Osteocyte (in vitro differentiated cells): ENCODE measurements at regions not wholly inside any gene's neighbourhood (a gene's known extent, or its start where the extent isn't known, plus 50 kb on each side); places are given as distances from the start of the nearest gene placed in this dataset.

Source experiments
- DNase-seq: peaks from one replicate; pipeline ENCODE4 v3.0.0; 2021; ENCODE audit warnings: mixed read lengths; ENCODE audit not compliant: unreplicated experiment; ENCODE audit errors: extremely low spot score
- H3K27ac Mint-ChIP-seq: one replicate; pipeline ENCODE4 v1.8.0; 2021; ENCODE audit warnings: mild to moderate bottlenecking, mixed read lengths; ENCODE audit not compliant: unreplicated experiment
- H3K27me3 Mint-ChIP-seq: one replicate; pipeline ENCODE4 v1.8.0; 2021; ENCODE audit warnings: mixed read lengths; ENCODE audit not compliant: unreplicated experiment
- H3K36me3 Mint-ChIP-seq: one replicate; pipeline ENCODE4 v1.8.0; 2021; ENCODE audit warnings: mixed read lengths; ENCODE audit not compliant: unreplicated experiment
- H3K4me1 Mint-ChIP-seq: one replicate; pipeline ENCODE4 v1.8.0; 2021; ENCODE audit warnings: mixed read lengths; ENCODE audit not compliant: unreplicated experiment
- H3K4me3 Mint-ChIP-seq: one replicate; pipeline ENCODE4 v1.8.0; 2021; ENCODE audit warnings: mild to moderate bottlenecking, moderate library complexity, mixed read lengths; ENCODE audit not compliant: unreplicated experiment
- H3K9me3 Mint-ChIP-seq: one replicate; pipeline ENCODE4 v1.8.0; 2021; ENCODE audit warnings: mixed read lengths; ENCODE audit not compliant: unreplicated experiment
- TF ChIP-seq, protein P1 (sequence below): fragments of 200-600 bp; sonication (generic); IDR thresholded peaks from 2 replicates; pipeline ENCODE4 v1.5.0; 2021; ENCODE audit warnings: antibody characterized with exemption, mild to moderate bottlenecking, moderate library complexity

DNA sequence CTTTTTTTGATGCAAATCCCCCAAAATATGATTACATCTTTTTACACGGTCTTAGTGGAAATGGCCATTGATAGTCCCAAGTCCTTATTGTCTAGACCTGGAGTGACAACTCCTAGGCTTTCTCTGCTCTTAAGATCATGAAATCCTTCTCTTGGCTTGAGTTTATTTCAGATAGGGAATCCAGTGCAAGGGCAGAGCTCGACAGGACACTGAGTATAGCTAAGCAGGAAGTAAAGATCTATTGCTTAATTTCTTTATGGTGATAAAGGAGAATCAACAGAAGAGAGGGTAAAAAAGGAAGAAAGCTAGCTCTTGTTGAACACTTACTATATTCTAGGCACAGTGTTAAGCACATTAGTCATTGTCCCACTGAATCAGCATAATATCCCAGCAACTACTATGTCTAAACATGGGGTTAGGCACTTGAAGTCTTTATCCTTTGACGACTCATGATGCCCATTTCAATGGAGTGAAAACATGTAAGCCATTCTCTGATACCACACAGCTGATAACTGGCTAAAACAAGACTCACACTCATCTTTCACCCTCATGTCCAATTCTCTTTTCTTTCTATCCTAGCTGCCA lies 74.1 kb upstream of the LRATD1 start:
- DNase-seq, result no peak
- no peaks in the 10 kb centered on the region for H3K36me3 Mint-ChIP-seq
- no peaks in the 10 kb centered on the region for H3K27me3 Mint-ChIP-seq
- peaks cover 9% of the 10 kb centered on the region for H3K9me3 Mint-ChIP-seq
- H3K27ac Mint-ChIP-seq, result no peak overlapping the region
- no peaks in the 10 kb centered on the region for H3K4me1 Mint-ChIP-seq
- no peak overlapping the region for H3K4me3 Mint-ChIP-seq
- TF ChIP-seq, protein P1, sequence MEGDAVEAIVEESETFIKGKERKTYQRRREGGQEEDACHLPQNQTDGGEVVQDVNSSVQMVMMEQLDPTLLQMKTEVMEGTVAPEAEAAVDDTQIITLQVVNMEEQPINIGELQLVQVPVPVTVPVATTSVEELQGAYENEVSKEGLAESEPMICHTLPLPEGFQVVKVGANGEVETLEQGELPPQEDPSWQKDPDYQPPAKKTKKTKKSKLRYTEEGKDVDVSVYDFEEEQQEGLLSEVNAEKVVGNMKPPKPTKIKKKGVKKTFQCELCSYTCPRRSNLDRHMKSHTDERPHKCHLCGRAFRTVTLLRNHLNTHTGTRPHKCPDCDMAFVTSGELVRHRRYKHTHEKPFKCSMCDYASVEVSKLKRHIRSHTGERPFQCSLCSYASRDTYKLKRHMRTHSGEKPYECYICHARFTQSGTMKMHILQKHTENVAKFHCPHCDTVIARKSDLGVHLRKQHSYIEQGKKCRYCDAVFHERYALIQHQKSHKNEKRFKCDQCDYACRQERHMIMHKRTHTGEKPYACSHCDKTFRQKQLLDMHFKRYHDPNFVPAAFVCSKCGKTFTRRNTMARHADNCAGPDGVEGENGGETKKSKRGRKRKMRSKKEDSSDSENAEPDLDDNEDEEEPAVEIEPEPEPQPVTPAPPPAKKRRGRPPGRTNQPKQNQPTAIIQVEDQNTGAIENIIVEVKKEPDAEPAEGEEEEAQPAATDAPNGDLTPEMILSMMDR, result no peak

DNA sequence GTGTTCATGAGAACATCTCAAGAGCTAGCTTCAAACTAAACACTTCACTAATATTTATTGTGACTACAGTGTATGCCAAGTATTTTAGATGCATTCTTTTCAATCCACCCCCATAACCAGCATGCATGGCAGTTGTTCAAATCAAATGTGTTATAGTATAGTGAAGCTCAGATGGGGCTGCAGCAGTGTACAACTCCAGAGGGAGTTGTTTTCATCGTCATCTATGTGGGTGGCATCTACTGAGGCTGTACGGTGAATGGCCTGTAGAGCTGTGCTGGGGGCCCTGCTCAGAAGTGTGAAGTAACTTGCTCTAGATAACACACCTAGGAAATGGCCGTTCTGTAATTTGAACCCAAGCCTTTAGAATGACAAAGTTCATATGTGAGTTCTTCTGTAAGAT lies 71.8 kb upstream of the LRATD1 start:
- TF ChIP-seq, protein P1, result no peak
- no peaks in the 10 kb centered on the region for H3K36me3 Mint-ChIP-seq
- no peaks in the 10 kb centered on the region for H3K27me3 Mint-ChIP-seq
- H3K4me3 Mint-ChIP-seq, result no peak overlapping the region
- H3K9me3 Mint-ChIP-seq, result peaks cover 9% of the 10 kb centered on the region
- H3K27ac Mint-ChIP-seq, result no peak overlapping the region
- no peak for DNase-seq
- H3K4me1 Mint-ChIP-seq, result no peaks in the 10 kb centered on the region

DNA sequence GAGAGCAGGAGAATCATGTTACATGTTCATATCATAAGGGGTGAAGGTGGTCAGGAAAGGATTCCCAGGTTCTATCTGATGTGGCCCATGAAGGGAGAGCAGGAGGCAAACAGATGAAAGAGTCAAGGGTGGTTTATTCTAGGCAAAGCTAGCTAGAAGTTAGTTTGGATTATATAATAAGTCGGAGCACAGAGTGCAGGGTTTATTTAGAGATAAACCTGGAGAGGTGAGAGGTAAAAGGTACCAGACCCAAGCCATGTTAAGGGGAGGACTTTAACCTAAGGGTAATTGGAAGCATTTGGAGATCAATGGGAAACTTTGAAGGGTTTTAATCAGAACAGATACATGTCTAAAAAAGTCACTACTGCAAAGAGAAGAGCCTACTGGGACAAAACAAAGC lies 69.2 kb upstream of the LRATD1 start:
- no peaks in the 10 kb centered on the region for H3K36me3 Mint-ChIP-seq
- DNase-seq, result no peak
- no peaks in the 10 kb centered on the region for H3K4me1 Mint-ChIP-seq
- TF ChIP-seq, protein P1, result no peak
- H3K27me3 Mint-ChIP-seq, result no peaks in the 10 kb centered on the region
- H3K27ac Mint-ChIP-seq, result no peak overlapping the region
- H3K4me3 Mint-ChIP-seq, result no peak overlapping the region
- H3K9me3 Mint-ChIP-seq, result peaks cover 12% of the 10 kb centered on the region

DNA sequence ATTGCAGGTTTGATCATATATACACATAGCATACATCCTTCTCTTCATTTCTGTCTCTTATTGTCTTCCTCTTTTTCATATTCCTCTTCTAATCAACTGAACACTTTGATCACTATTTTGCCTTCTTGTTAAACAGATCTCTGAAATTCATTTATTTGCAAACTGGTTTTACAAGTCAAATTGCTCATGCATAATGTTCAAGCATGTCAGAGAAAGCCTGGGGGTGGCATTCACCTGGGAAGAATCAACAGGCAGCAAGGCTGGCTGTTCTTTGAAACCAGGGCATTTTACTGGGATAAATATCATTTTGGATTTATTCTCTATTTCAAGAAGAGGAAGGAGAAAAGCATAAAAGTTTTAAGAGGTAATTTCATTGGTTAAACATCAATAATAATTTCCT lies 66.9 kb upstream of the LRATD1 start:
- Mint-ChIP-seq H3K27ac (no peak overlapping the region), H3K36me3 (no peaks in the 10 kb centered on the region), H3K4me3 (no peak overlapping the region), H3K27me3 (no peaks in the 10 kb centered on the region), H3K4me1 (no peaks in the 10 kb centered on the region), H3K9me3 (peaks cover 23% of the 10 kb centered on the region)
- TF ChIP-seq, protein P1, result no peak
- no peak for DNase-seq

DNA sequence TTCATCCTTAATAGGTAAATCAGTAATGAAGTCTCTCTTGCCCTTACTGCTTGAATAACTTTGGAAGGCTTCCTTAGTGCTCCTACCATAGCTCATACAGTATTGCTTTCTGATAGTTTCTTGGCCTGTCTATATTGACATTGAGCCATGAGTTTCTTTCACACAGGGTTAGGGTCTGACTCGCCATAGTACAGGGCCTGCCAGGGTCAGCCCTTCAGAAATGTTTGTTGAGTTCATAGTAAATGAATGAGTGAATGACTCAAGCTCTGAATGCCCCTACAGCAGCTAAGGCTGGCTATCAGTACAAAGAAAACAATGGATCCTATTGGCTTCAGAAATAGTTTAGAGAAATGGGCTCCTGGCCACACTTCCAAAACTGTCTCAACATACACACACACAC lies 65.0 kb upstream of the LRATD1 start:
- no peak for DNase-seq
- no peaks in the 10 kb centered on the region for H3K4me1 Mint-ChIP-seq
- no peak overlapping the region for H3K27ac Mint-ChIP-seq
- TF ChIP-seq, protein P1, result no peak
- no peaks in the 10 kb centered on the region for H3K36me3 Mint-ChIP-seq
- H3K4me3 Mint-ChIP-seq, result no peak overlapping the region
- H3K9me3 Mint-ChIP-seq, result peaks cover 23% of the 10 kb centered on the region
- H3K27me3 Mint-ChIP-seq, result no peaks in the 10 kb centered on the region
